Heart left ventricle (tissue), 13 donors: ENCODE measurements at regions not wholly inside any gene's neighbourhood (a gene's known extent, or its start where the extent isn't known, plus 50 kb on each side); places are given as distances from the start of the nearest gene placed in this dataset.

ENCODE experiments used
- CTCF ChIP-seq, 12 donors: fragments of 200-600 bp; sonication (generic) in 4 of 12; IDR thresholded peaks; one replicate each; pipeline versions ENCODE4 v1.5.0 to v1.8.0; 2018 to 2022; ENCODE audit warnings: antibody characterized with exemption in 12 of 12, mild to moderate bottlenecking in 5 of 12
- POLR2A ChIP-seq, 2 donors: fragments of 450-650 bp; IDR thresholded peaks; one replicate each; pipeline ENCODE4 v1.6.1; 2017; ENCODE audit warnings: antibody characterized with exemption in 2 of 2, mild to moderate bottlenecking in 2 of 2, moderate library complexity in 2 of 2
- donor health status: ischemic (EF 13 %, LVEDD 7.1; RV severe dilation, severe dysfunction).
- donor health status: DM: no; HTN: yes; CAD: no.
- donor health status: DM: no; HTN: no; CAD: no.
- donor health status: ischemic (EF 25% LVEDD 6.9; RV normal size, moderate dysfunction).
- donor health status: ischemic (EF 25% LVEDD 5.7; RV mildly dilated, moderate dysfunction).
- donor health status: ischemic (EF 35%, LVEDD 5.7; RV mildly dilated, moderate dysfunction).
- donor health status: nonischemic (EF 11% LVEDD 7.7; RV severe dilation, severe dysfunction).
- donor health status: DM: yes; HTN: yes; CAD: no.
- donor health status: PGD.
- donor health status: ischemic (EF 29% LVEDD 5.4; RV normal size, mild dysfunction).
- donor health status: nonischemic (EF 23%, LVEDD 6.1; RV moderate dilation, normal function).

GRCh38 chr11:70707821-70708220 is 309.5 kb downstream of the CTTN start:
- TF ChIP-seq CTCF (IDR thresholded peaks at IDR 0.05), result no peak
- no peak for TF ChIP-seq POLR2A (IDR thresholded peaks at IDR 0.05)
